ENCODE measurements at regions not wholly inside any gene's neighbourhood (a gene's known extent, or its start where the extent isn't known, plus 50 kb on each side); places are given as distances from the start of the nearest gene placed in this dataset.

GRCh38 chr13:31081316-31081715 lies 80.4 kb downstream of the HSPH1 start:
- DNase-seq = no peak

- DNase-seq = no peak
These were observed 86.9 kb downstream of the HSPH1 start for GRCh38 chr13:31074756-31075155.

- no peak for DNase-seq
These were observed 87.6 kb downstream of the HSPH1 start for GRCh38 chr13:31073859-31074718.

- DNase-seq = peak in 1 of 3 donors; percentile 27
These were observed 89.7 kb downstream of the HSPH1 start for GRCh38 chr13:31072041-31072440.

GRCh38 chr13:31069808-31070534 lies 91.7 kb downstream of the HSPH1 start:
- DNase-seq = no peak

- DNase-seq = no peak
These were observed 93.6 kb downstream of the HSPH1 start for GRCh38 chr13:31068119-31068423.

- peak; percentile 70 to 86 (median 72) for DNase-seq
These were observed 94.1 kb downstream of the HSPH1 start for GRCh38 chr13:31067416-31068118.

GRCh38 chr13:31064636-31065035 lies 97.1 kb downstream of the HSPH1 start:
- no peak for DNase-seq

GRCh38 chr13:31063772-31064171 lies 97.9 kb downstream of the HSPH1 start:
- DNase-seq = no peak

- no peak for DNase-seq
These were observed 101.0 kb downstream of the HSPH1 start for GRCh38 chr13:31060655-31061054.

GRCh38 chr13:31060220-31060619 lies 101.5 kb downstream of the HSPH1 start:
- no peak for DNase-seq

GRCh38 chr13:31057403-31058033 lies 104.2 kb downstream of the HSPH1 start:
- no peak for DNase-seq

GRCh38 chr13:31056644-31057271 lies 104.9 kb downstream of the HSPH1 start:
- no peak for DNase-seq

GRCh38 chr13:31055589-31055988 lies 106.1 kb downstream of the HSPH1 start:
- DNase-seq = no peak

- no peak for DNase-seq
These were observed 107.1 kb downstream of the HSPH1 start for GRCh38 chr13:31054632-31055031.

GRCh38 chr13:31053896-31054295 lies 107.8 kb downstream of the HSPH1 start:
- DNase-seq = no peak

- no peak for DNase-seq
These were observed 108.6 kb downstream of the HSPH1 start for GRCh38 chr13:31053091-31053490.

GRCh38 chr13:31052478-31052877 lies 109.2 kb downstream of the HSPH1 start:
- no peak for DNase-seq

- DNase-seq = no peak
These were observed 109.7 kb downstream of the HSPH1 start for GRCh38 chr13:31051999-31052398.

- DNase-seq = peak; percentile 81 to 92 (median 89)
These were observed 111.0 kb downstream of the HSPH1 start for GRCh38 chr13:31050486-31051400.

- no peak for DNase-seq
These were observed 111.9 kb downstream of the HSPH1 start for GRCh38 chr13:31049833-31050232.

- DNase-seq = no peak
These were observed 112.6 kb downstream of the HSPH1 start for GRCh38 chr13:31049083-31049482.

Data from suppressor macrophage treated with lipopolysaccharide for 1 hour (primary cell).